Middle frontal gyrus (tissue), 1 donor: ENCODE measurements at regions not wholly inside any gene's neighbourhood (a gene's known extent, or its start where the extent isn't known, plus 50 kb on each side); places are given as distances from the start of the nearest gene placed in this dataset.
A peak's percentile ranks its signal among the peaks of the same experiment; 100 is the strongest.

Experiments
- DNase-seq: peaks from one replicate; pipeline ENCODE4 v3.0.0-alpha.2; 2015; ENCODE audit warnings: low spot score; ENCODE audit errors: extremely low spot score

GRCh38 chr16:5870886-5871691 is 773.5 kb upstream of the EEF2KMT start:
- DNase-seq: no peak

- no peak for DNase-seq
Observed at GRCh38 chr16:5867250-5867649, 769.7 kb upstream of the EEF2KMT start.

- no peak for DNase-seq
Observed at GRCh38 chr16:5865236-5865635, 767.6 kb upstream of the EEF2KMT start.

- DNase-seq: no peak
Observed at GRCh38 chr16:5863071-5863606, 765.5 kb upstream of the EEF2KMT start.

GRCh38 chr16:5862103-5862840 is 764.7 kb upstream of the EEF2KMT start:
- no peak for DNase-seq

- DNase-seq: no peak
Observed at GRCh38 chr16:5861241-5861640, 763.6 kb upstream of the EEF2KMT start.

- DNase-seq: no peak
Observed at GRCh38 chr16:5858180-5858579, 760.6 kb upstream of the EEF2KMT start.

GRCh38 chr16:5854027-5854426 is 756.4 kb upstream of the EEF2KMT start:
- DNase-seq: no peak

- no peak for DNase-seq
Observed at GRCh38 chr16:5852151-5852550, 754.6 kb upstream of the EEF2KMT start.

GRCh38 chr16:5851393-5851982 is 753.9 kb upstream of the EEF2KMT start:
- DNase-seq: no peak

- DNase-seq: no peak
Observed at GRCh38 chr16:5850632-5851392, 753.2 kb upstream of the EEF2KMT start.

GRCh38 chr16:5845046-5845445 is 747.5 kb upstream of the EEF2KMT start:
- no peak for DNase-seq

GRCh38 chr16:5841974-5842373 is 744.4 kb upstream of the EEF2KMT start:
- DNase-seq: peak; percentile 8

- DNase-seq: no peak
Observed at GRCh38 chr16:5838725-5839124, 741.1 kb upstream of the EEF2KMT start.

GRCh38 chr16:5838071-5838470 is 740.5 kb upstream of the EEF2KMT start:
- no peak for DNase-seq

GRCh38 chr16:5837007-5837670 is 739.5 kb upstream of the EEF2KMT start:
- DNase-seq: peak; percentile 20

- DNase-seq: no peak
Observed at GRCh38 chr16:5835876-5836275, 738.3 kb upstream of the EEF2KMT start.

GRCh38 chr16:5826332-5826731 is 728.7 kb upstream of the EEF2KMT start:
- no peak for DNase-seq

- no peak for DNase-seq
Observed at GRCh38 chr16:5820472-5820871, 722.9 kb upstream of the EEF2KMT start.

GRCh38 chr16:5815570-5816237 is 718.1 kb upstream of the EEF2KMT start:
- DNase-seq: no peak
